HEK293 (cell line): ENCODE measurements at regions not wholly inside any gene's neighbourhood (a gene's known extent, or its start where the extent isn't known, plus 50 kb on each side); places are given as distances from the start of the nearest gene placed in this dataset.

ENCODE experiments used
- BCL11B ChIP-seq: fragments of 450-650 bp; formaldehyde crosslinking; IDR thresholded peaks from 2 replicates; pipeline ENCODE4 v1.5.1; 2016; ENCODE audit warnings: low read depth, missing biosample characterization, missing genetic modification characterization
- SP2 ChIP-seq: fragments of 450-650 bp; formaldehyde crosslinking; IDR thresholded peaks from 2 replicates; pipeline ENCODE4 v1.5.1; 2016; ENCODE audit warnings: missing biosample characterization, missing genetic modification characterization
- ZNF132 ChIP-seq: fragments of 450-650 bp; formaldehyde crosslinking; IDR thresholded peaks from 2 replicates; pipeline ENCODE4 v1.5.1; 2017; ENCODE audit warnings: missing biosample characterization, missing genetic modification characterization, borderline replicate concordance
- ZNF16 ChIP-seq: fragments of 450-650 bp; formaldehyde crosslinking; IDR thresholded peaks from 2 replicates; pipeline ENCODE4 v1.5.1; 2016; ENCODE audit warnings: low read depth, missing biosample characterization, missing genetic modification characterization
- ZNF174 ChIP-seq: fragments of 450-650 bp; formaldehyde crosslinking; IDR thresholded peaks from 2 replicates; pipeline ENCODE4 v1.5.0; 2017; ENCODE audit warnings: missing biosample characterization, mild to moderate bottlenecking, missing genetic modification characterization
- ZNF341 ChIP-seq: fragments of 450-650 bp; formaldehyde crosslinking; IDR thresholded peaks from 2 replicates; pipeline ENCODE4; 2016; ENCODE audit warnings: low read depth, missing biosample characterization, missing genetic modification characterization
- ZNF433 ChIP-seq: fragments of 450-650 bp; formaldehyde crosslinking; IDR thresholded peaks from 2 replicates; pipeline ENCODE4 v1.5.1; 2016; ENCODE audit warnings: missing biosample characterization, missing genetic modification characterization, low read depth
- ZNF561 ChIP-seq: fragments of 450-650 bp; IDR thresholded peaks from 2 replicates; pipeline ENCODE4 v1.5.1; 2018; ENCODE audit warnings: missing biosample characterization, missing genetic modification characterization, borderline replicate concordance
- TF ChIP-seq, protein P1 (sequence below): fragments of 450-650 bp; formaldehyde crosslinking; IDR thresholded peaks from 2 replicates; pipeline ENCODE4 v1.5.1; 2016; ENCODE audit warnings: missing biosample characterization, missing genetic modification characterization
- TF ChIP-seq, protein P2 (sequence below): fragments of 450-650 bp; formaldehyde crosslinking; IDR thresholded peaks from 2 replicates; pipeline ENCODE4 v1.5.1; 2016; ENCODE audit warnings: missing biosample characterization, missing genetic modification characterization
- TF ChIP-seq, protein P3 (sequence below): fragments of 450-650 bp; formaldehyde crosslinking; IDR thresholded peaks from 2 replicates; pipeline ENCODE4 v1.5.1; 2016; ENCODE audit warnings: missing biosample characterization, missing genetic modification characterization

- TF ChIP-seq ZNF561 (tag by site-specific recombination) (no peak), ZNF341 (no peak), SP2 (tag by site-specific recombination) (no peak), ZNF16 (tag by site-specific recombination) (no peak), BCL11B (no peak), ZNF132 (no peak), ZNF174 (tag by site-specific recombination) (no peak), ZNF433 (tag by site-specific recombination) (no peak)
- TF ChIP-seq, protein P1, sequence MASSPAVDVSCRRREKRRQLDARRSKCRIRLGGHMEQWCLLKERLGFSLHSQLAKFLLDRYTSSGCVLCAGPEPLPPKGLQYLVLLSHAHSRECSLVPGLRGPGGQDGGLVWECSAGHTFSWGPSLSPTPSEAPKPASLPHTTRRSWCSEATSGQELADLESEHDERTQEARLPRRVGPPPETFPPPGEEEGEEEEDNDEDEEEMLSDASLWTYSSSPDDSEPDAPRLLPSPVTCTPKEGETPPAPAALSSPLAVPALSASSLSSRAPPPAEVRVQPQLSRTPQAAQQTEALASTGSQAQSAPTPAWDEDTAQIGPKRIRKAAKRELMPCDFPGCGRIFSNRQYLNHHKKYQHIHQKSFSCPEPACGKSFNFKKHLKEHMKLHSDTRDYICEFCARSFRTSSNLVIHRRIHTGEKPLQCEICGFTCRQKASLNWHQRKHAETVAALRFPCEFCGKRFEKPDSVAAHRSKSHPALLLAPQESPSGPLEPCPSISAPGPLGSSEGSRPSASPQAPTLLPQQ (tag by site-specific recombination): no peak
- TF ChIP-seq, protein P2, sequence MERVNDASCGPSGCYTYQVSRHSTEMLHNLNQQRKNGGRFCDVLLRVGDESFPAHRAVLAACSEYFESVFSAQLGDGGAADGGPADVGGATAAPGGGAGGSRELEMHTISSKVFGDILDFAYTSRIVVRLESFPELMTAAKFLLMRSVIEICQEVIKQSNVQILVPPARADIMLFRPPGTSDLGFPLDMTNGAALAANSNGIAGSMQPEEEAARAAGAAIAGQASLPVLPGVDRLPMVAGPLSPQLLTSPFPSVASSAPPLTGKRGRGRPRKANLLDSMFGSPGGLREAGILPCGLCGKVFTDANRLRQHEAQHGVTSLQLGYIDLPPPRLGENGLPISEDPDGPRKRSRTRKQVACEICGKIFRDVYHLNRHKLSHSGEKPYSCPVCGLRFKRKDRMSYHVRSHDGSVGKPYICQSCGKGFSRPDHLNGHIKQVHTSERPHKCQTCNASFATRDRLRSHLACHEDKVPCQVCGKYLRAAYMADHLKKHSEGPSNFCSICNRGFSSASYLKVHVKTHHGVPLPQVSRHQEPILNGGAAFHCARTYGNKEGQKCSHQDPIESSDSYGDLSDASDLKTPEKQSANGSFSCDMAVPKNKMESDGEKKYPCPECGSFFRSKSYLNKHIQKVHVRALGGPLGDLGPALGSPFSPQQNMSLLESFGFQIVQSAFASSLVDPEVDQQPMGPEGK: no peak
- TF ChIP-seq, protein P3, sequence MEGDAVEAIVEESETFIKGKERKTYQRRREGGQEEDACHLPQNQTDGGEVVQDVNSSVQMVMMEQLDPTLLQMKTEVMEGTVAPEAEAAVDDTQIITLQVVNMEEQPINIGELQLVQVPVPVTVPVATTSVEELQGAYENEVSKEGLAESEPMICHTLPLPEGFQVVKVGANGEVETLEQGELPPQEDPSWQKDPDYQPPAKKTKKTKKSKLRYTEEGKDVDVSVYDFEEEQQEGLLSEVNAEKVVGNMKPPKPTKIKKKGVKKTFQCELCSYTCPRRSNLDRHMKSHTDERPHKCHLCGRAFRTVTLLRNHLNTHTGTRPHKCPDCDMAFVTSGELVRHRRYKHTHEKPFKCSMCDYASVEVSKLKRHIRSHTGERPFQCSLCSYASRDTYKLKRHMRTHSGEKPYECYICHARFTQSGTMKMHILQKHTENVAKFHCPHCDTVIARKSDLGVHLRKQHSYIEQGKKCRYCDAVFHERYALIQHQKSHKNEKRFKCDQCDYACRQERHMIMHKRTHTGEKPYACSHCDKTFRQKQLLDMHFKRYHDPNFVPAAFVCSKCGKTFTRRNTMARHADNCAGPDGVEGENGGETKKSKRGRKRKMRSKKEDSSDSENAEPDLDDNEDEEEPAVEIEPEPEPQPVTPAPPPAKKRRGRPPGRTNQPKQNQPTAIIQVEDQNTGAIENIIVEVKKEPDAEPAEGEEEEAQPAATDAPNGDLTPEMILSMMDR (tag by site-specific recombination): no peak
Measured at GRCh38 chr9:109624143-109624542, 126.0 kb upstream of the PTPN3 start.
